GM18517 (cell line): ENCODE measurements at regions not wholly inside any gene's neighbourhood (a gene's known extent, or its start where the extent isn't known, plus 50 kb on each side); places are given as distances from the start of the nearest gene placed in this dataset.
"Not testable (repeated sequence)": the region's sequence is repeated elsewhere in the genome, so short reads cannot be mapped to it uniquely, and the experiment has no call there.

Source experiments
- ATAC-seq: cut with Tn5 transposase; IDR thresholded peaks from one replicate; pipeline ENCODE4 v1.9.1; 2021; ENCODE audit warnings: mild to moderate bottlenecking, moderate library complexity; ENCODE audit not compliant: unreplicated experiment

DNA sequence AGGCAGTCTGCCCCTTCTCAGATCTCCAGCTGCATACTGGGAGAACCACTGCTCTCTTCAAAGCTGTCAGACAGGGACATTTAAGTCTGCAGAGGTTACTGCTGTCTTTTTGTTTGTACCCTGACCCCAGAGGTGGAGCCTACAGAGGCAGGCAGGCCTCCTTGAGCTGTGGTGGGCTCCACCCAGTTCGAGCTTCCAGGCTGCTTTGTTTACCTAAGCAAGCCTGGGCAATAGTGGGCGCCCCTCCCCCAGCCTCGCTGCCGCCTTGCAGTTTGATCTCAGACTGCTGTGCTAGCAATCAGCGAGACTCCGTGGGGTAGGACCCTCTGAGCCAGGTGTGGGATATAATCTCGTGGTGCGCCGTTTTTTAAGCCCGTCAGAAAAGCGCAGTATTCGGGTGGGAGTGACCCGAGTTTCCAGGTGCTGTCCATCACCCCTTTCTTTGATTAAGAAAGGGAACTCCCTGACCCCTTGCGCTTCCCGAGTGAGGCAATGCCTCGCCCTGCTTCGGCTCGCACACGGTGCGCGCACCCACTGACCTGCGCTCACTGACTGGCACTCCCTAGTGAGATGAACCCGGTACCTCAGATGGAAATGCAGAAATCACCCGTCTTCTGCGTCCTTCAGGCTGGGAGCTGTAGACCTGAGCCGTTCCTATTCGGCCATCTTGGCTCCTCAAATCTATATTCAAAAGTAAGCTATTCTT is 224.4 kb downstream of the ZNF326 start:
- not testable (repeated sequence) for ATAC-seq

DNA sequence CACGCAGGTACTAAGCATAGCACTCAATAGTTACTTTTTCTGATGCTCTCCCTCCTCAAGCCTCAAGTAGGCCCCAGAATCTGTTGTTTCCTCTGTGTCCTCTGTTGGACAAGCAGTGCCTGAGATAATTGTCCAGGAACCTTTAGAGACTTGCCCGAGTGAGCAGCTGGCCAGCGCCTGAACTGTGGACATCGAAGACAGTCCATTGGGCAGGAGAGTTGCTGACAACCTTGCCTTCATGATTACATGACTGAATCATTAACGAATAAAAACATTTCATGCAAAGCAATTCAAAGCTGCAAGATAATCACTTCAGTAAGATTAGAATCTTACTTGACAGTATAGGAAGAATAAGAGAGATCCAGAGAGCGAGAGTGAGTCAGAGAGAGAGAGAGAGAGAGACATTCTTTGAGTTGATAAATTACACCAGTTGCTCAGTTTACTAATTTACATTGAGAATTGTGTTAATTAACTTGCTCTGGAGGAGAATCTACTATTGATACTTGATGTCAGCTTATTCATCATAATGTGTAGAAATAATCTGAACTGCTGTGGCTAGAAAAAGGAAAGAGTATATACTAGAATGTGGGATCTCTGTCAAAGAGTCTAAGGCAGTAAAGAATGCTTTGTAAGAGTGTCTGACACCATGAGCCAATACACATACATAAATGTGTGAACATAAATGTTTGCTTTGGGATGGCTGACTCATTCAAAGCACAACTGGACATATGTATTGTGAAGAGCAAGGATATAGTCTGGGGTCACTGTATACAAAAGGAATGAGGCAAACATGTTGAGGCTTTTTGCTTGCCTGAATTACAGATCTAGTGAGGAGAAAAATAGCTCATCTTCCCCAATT is 216.0 kb downstream of the ZNF326 start:
- ATAC-seq: no peak

DNA sequence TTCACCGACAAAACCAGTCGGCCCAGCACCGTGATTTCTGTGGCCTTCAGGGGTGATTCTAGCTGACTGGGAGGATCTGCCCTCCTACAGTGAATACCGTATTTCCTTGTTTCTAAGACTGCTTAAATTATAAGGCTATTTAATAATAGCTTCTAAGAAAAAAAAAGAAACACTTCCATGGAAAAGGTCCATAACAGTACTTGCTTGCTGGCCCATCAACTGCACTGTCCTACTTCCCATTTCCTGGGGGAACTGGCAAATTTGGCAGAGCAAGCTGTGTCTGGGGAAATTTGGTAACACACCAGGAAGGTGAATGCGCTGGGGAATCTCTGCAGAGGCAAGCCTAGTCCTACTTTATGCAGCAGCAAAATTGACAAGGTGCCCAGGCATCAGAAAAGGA is 214.0 kb downstream of the ZNF326 start:
- ATAC-seq: no peak

DNA sequence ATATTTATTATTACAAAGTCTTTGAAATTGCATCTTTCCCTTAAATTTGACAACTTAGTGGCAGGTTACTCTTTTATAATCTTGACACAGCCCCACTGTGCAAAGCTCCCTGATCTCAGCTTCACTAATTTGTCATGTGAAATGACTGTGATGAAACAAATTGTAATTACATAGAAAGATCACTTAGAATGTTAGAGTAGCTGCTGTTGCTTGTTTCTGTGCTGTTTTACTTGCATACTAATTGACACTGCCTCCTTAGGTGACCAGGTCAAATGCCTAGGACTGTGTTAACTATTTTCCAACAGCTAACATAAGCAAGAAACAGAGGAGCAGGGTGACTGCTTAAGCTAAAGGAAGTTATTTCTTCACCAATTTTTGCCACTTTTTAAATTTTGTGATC is 211.3 kb downstream of the ZNF326 start:
- no peak for ATAC-seq

DNA sequence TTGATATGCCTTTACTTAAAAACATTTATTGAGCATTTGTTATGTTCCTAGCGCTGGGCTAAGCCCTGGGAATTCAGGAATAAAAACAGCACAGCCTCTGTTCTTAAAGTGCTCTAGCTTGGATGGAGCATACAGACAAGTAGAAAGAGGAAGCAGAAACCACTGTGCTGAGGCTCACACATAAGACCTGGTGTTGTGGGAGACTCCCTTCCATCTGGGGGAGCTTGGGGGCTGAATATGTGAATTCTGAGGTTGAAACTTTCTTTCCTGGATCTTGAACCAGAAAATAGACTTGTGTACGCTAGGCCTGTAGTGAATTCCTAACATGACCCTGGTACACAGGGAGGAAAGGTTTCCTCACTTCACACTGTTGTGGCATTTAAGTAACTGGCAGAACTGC is 209.9 kb downstream of the ZNF326 start:
- ATAC-seq: no peak

DNA sequence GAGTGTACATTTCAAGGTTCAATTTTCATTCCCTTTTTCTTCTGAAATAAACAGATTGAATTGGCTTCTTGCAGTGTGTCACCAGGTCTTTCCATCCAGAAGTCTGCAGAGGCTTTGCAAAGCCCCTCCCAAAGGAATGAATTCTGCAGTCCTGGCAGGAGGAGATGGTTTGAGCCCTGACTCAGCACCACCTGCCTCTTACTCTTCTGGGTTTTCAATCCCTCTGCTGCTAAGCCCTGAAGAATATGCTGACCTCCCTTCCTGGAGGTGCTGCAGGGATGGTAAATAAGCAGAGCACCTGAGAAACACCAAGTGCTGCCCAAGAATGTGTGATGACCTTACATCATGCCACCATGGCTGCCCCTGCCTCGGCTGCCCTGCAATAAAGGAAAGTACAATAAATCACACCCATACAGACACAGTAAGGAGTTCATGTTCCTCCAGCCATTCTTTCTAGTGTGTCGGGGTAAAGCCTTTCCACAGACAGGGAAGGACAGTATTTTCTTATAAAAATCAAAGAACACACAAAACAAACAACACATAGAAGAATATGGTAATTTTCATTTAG is 209.2 kb downstream of the ZNF326 start:
- ATAC-seq: no peak

DNA sequence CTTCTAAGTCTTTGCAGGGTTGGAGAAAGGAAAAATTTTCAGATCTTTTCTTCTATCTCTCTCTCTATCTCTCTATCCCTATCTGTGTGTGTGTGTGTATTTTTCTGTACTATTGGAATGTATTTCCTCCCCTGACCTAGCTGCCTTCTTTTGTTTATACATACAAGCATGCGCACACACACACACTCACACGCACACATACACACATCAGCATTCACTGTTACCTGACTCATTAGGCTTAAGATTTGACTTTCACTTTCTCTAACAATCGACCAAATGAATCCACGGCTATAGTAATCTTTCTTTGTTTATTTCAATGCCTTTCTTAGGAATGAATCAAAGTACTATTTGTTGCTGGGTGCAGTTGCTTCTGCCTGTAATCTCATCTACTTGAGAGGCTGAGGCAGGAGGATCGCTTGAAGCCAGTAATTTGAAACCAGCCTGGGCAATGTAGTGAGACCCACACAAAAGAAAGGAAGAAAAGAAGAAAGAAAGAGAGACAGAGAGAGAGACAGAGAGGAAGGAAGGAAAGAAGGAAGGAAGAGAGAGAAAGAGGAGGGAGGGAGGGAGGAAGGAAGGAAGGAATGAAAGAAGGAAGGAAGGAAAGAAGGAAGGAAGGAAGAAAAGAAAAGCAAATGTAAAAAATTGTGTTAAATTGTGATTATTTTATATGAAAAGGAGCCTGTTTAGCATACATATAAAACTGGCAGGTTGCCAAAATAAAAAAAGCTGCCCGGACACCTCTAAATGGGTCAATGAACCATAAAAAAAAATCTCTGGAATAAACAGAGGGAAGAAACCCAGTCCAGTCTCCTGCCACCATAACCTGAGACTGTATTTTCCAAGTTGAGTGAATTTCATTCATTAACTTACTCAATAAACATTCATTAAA is 206.8 kb downstream of the ZNF326 start:
- ATAC-seq: no peak

DNA sequence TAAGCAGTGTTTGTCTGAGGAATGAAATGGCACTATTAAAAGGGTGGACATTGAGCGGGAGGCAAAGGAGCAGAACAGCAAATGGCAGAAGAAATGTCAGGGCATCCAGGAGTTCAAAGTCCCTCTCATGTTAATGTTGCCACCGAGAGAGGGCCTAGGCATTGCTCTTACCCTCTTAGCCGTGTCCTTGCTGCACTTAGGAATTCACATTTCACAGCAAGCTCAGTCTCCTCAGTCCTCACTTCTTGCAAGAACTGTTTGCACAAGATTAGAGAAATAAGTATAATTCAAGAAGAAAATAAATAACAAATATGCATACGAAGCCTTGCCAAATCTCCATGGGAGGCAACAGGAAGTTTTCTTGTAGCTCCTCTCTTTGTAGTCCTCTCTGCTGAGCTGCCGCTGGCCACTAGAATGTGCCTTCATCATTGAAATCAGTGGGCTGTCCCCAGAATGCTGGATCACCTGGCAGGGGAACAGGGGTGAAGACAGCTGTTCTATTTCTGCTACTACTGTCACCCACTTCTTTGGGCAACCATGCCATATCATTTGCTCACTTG is 205.8 kb downstream of the ZNF326 start:
- ATAC-seq: no peak

DNA sequence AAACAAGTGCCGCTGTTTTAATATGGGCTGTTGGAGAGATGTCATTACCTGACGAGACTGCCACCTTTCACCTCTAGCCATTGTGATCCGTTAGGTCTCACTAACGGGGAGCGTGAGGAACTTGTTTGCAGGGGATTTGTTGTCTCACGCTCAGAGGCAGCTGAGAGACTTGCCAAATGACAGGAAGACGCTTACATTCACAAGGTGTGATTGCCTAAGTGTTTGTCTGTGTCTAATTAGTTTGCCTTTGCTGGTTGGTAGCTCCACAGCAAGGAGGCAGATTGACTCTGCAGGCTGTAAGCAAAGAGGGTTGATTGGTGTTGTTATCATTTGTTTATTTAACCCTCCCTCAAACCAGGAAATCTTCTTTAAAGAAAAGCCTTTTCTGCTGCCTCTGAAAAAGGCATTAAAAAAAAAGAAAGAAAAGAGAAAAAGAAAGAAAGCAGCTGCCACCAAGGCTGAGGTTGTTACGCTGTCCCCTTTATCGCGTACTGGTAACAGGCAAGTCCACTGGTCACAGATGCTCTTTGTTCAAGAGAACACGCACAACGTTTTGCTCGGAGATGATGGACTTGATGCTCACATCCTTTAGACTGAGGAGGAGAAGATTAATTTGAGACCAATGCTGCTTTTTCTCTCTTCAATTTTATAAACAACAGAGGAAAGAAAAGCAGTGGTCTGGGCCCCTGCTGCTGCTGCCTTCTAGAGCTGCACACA is 203.9 kb downstream of the ZNF326 start:
- no peak for ATAC-seq

DNA sequence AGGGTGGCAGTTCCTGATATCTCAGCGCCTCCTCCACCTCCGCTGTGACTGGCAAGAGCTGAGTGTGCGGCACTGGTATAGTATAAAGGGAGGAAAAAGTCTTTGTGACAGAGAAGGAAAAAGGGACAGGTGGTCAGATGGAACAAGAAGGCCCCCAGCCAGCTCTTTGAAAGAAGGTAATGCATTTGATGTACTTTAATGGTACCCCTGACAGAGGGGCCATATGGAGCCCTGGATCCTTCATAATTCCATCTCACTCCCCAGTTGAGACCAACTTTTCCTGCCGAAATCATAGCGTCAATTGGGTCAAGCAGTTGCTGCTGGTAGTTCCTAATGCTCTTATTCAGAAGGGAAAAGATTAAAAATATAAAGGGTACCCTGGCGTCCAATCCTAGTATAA is 198.2 kb downstream of the ZNF326 start:
- ATAC-seq: no peak

DNA sequence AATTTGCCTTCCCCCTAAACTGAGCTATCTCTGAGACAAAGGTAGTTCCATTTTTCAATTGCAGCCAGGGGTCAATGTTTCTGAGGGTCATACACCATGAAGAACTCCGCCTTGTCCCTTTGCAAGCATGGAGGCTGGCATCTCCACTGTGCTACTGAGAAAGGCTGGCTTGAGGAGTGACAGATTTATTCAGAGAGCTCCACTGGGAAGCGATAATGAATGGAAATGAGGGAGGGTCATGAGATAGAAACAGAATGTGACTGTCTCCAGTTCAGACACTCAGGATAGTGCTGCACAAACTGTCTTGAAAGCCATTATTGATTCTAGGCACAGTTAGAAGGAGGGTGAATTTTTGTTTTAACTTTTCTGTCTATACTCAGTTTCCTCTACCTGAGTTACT is 197.5 kb downstream of the ZNF326 start:
- ATAC-seq: no peak

DNA sequence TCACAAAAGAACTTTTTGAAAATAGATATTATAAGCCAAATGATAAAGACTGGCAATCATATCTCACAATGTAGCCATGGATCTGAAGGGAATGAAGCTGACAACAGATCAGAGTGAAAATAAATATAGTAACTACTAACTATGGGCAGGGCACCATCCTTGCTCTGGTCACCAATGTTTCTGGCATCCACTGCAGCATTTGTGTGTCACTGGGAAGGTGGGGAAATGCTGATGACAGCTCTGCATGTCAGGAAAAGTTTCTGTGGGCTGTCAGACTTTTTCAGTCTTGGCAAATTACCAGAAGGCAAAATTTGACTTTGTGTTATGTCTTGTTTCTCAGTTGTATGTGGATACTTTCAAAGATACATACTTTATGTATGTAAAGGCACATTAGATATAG is 195.6 kb downstream of the ZNF326 start:
- ATAC-seq: no peak

DNA sequence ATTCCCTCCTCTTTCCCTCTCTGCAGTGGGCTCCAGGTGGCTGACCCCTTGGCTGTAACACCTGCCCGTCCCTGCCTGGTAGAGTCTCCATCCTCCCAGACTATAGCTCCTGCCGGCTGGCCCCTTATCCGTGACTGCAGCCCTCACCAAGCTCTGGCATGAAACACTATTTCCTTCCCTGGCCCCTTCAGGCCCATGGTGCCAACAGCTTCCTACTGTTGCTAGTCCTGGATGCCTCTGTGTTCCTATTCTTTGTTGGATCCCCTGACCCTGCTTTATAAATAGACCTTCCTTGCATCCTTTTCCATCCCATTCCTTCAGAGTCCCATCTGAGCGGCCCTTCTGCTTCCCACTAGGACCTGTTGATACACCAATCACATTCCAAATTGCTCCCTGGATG is 195.0 kb downstream of the ZNF326 start:
- no peak for ATAC-seq

DNA sequence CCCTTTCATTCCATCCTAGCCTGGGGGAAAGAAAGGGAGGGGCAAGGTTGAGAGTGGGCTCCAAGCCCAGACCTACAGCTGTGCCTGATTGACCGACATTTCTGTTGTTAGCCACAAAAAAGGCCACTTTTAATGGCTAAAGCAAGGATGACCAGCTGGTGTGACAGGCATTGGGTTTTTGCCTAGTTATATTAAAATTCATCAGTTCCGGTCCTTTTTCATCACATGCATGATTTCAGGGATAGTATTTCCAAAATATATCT is 192.3 kb downstream of the ZNF326 start:
- ATAC-seq: no peak

DNA sequence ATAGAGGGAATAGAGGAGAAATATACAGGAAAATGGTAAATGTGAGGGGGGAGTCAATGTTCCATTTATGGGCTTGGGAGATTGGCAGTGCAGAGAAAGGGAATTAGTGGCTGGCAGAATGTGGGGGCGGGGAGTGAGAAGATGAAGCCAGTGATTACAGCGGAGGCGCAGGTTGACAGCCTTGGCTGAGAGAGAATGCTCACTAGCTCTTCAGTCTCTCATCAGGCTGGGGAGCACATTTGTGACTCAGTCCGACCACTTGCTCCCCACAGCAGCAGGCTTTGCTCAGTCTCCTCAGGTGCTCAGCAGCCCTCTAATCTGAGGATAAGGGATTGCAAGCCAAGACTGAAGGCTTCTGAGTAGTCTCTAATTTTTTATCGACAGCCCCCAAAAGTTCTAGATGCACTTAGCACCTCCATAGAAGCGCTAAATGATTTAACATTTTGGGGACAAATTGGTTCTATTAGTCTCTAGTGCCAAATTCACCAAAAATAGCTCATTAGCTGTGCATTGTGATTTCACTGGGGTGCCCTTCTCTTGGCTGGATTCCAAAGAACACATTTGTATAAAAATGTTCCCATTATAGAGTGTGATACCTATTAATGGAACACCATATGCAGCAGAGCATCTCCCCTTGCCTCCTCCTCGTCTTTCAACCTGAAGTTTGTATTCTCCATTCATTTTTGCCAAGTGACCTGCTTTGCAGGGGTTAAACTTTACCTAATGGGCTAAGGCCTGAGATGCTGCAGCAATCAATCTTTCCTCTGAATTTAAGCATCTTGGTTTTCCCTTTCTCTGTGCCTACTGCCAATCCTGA is 191.8 kb downstream of the ZNF326 start:
- ATAC-seq: no peak

DNA sequence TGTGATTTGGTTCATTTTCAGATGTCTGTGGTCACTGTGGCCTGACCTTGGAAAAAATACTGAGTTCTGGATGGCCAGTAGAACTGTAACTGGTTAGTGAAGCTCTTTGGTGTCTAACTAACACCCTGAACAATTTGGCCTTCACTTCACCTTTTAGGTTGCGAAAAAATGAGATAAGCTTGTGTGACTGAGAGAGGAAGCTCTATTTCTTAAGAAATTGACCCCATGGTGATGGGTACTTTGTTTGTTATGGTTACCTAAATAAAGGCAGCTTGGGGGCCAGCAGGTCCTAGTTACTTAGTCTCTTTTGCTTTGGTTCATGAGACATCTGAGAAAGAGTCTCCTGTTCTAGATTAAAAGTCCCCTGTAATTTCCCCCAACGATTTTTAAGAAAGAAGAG is 181.6 kb downstream of the ZNF326 start:
- no peak for ATAC-seq

DNA sequence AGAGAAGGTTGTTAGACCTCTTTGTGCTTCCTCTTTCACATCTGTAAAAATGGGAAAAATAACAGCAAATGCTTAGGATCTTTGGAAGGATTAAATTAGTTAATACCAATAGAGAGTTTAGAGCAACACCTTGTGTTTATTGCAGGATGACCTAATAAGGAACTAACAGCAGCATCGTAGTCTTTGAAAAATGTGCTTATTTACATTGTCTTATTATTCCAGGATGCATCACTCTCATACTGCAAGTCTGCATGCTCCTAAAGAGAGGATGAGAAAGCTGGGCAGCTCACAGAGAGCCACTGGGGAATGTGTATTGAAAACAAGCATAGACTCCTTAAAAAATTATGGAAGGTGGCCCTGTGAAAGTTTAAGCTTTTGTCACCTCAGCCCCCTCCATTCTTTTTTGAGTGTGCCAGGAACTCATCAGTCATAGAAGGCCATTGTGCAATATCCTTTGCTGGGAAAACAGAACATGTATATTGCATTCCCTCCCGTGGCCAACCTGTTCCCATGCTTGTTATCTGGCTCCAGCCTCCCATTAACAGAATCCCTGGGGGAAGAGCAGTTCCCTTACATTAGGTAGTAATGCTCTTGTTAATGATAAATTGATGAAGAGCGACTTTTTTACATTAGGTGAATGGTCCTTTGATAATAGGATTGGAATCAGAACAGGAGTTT is 180.7 kb downstream of the ZNF326 start:
- no peak for ATAC-seq

DNA sequence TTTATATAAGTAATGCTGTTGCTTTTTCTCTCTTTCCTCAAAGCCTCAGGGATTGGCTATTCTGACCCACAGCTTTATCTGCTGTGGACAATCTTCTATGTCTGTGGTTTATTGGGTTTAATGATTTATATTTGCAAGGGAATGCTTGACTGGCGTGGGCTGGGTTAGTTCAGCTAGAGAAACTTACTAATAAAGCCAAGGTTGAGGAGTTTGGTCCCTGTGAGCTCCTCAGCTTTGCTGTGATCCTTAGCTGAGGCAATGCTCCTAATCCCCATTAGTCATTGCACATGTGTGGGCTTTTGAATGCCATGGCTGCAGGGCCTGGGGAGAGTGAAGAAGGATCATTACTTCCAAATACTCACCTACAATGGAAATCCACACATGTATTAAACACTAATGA is 179.3 kb downstream of the ZNF326 start:
- ATAC-seq: no peak

DNA sequence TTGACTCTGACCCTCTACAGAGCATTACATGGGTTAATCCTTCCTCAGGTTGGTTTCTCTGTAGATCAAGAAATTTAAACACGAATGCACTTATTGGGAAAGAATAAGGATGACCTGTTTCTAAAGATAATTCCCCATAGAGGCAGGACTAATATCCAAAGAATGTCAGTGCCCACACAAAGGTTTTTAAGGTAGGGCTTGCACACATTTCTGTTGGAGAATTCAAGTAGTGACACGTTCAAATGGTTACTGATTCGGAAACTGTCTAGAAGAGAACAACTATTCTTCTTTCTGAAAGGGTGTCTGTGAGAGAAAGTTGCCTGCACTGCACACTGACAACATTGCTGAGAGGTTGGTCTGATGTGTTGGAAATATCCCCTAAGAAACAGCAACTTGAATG is 167.3 kb downstream of the ZNF326 start:
- ATAC-seq: no peak
